ENCODE measurements at regions not wholly inside any gene's neighbourhood (a gene's known extent, or its start where the extent isn't known, plus 50 kb on each side); places are given as distances from the start of the nearest gene placed in this dataset.

DNA sequence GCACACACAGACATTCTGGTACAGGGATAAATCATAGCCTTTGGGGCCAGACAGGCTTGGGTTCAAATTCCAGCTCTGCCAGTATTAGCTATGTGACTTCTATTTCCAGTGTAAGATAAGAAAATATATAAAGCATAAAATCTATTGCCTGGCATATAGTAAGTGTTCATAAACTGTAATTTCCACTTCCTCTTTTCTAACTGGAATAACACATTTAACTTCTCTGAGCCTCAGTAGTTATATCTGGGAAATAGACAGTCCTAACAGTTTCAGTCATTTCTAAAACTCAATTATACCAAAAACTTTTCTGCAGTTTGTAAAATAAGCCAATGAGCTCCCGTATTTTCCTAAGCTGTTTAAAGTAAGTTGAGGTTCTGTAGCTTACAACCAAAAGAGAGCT, 351.4 kb downstream of the ZNF326 start:
- ATAC-seq (ENCODE audit: insufficient read depth, low read depth) (no peak), DNase-seq (no peak)
- no peaks in the 10 kb centered on the region for H4K20me1 ChIP-seq (ENCODE audit: insufficient read depth, low read length)
- no peak overlapping the region for H2AFZ ChIP-seq (ENCODE audit: low read depth, low read length)
- H3K27me3 ChIP-seq (ENCODE audit: insufficient read depth, low read length, poor library complexity), result no peaks in the 10 kb centered on the region
- peaks cover 10% of the 10 kb centered on the region for H3K9me3 ChIP-seq (ENCODE audit: insufficient read depth, low read length, severe bottlenecking)
- H3K36me3 ChIP-seq (ENCODE audit: insufficient read depth, low read length), result no peaks in the 10 kb centered on the region
- H3K9ac ChIP-seq (ENCODE audit: low read depth, low read length), result no peak overlapping the region
- TF ChIP-seq EZH2 (IDR thresholded peaks at IDR 0.05; ENCODE audit: borderline replicate concordance, low read depth, low read length, severe bottlenecking) (no peak), CTCF (IDR thresholded peaks at IDR 0.05; ENCODE audit: borderline replicate concordance, extremely low read depth, low read length, poor library complexity, severe bottlenecking) (no peak)
- peaks cover 29% of the 10 kb centered on the region for H3K4me1 ChIP-seq (ENCODE audit: insufficient read depth, low read length)
- H3K79me2 ChIP-seq (ENCODE audit: insufficient read depth, low read length), result no peaks in the 10 kb centered on the region
- no peak overlapping the region for H3K27ac ChIP-seq (ENCODE audit: low read length)
- H3K4me2 ChIP-seq (ENCODE audit: insufficient read depth, low read length), result no peak overlapping the region
- no peak overlapping the region for H3K4me3 ChIP-seq (ENCODE audit: low read depth in 1 of 2, low read length in 2 of 2)

DNA sequence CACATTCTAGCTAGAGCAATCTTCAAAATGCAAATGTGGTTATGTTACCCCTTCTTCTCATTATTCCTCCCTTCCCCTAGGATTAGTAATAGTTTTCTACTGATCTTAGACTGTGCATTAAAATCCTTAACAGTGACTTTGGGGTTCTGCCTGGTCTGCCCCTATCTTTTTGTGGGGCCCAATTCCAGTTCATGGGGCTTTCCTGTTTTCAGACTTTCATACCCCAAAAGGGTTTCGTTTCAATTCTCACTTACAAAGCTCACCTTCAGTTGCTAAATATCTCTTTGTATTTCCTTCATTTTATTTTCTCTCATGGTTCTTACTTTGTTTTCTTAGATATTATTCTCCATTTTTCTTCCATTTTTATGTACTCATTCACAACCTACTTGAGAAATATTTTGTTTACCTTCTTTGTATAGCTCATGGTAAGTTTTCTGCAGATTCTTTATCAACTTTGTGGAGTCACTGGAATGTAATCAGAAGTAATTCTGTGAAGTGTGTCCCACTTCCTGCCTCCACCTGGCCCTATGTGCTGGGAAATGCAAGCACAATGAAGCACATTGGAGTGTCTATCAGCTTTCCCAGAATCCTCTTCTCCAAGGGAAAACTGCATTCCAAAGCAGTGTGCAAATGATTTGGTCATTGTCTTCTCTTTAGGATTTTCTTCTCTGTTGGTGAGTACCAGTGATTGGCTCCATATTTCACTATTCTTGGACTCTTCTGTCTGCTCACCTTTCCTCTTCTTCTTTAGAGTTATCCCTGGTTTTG, 350.2 kb downstream of the ZNF326 start:
- peak overlapping the region; percentile 13; the same call in 1 of the 2 replicates for H3K27ac ChIP-seq (ENCODE audit: low read length)
- H3K27me3 ChIP-seq (ENCODE audit: insufficient read depth, low read length, poor library complexity), result no peaks in the 10 kb centered on the region
- H3K4me1 ChIP-seq (ENCODE audit: insufficient read depth, low read length), result peaks cover 41% of the 10 kb centered on the region
- no peak overlapping the region for H3K4me3 ChIP-seq (ENCODE audit: low read depth in 1 of 2, low read length in 2 of 2)
- H3K4me2 ChIP-seq (ENCODE audit: insufficient read depth, low read length), result no peak overlapping the region
- DNase-seq, result peak; percentile 27
- TF ChIP-seq CTCF (IDR thresholded peaks at IDR 0.05; ENCODE audit: borderline replicate concordance, extremely low read depth, low read length, poor library complexity, severe bottlenecking), result no peak
- H3K36me3 ChIP-seq (ENCODE audit: insufficient read depth, low read length), result no peaks in the 10 kb centered on the region
- ATAC-seq (ENCODE audit: insufficient read depth, low read depth), result 0 out of 3 replicates have a peak, but pooled peaks have one; percentile 31
- no peaks in the 10 kb centered on the region for H4K20me1 ChIP-seq (ENCODE audit: insufficient read depth, low read length)
- no peak overlapping the region for H2AFZ ChIP-seq (ENCODE audit: low read depth, low read length)
- H3K9ac ChIP-seq (ENCODE audit: low read depth, low read length), result no peak overlapping the region
- peaks cover 10% of the 10 kb centered on the region for H3K9me3 ChIP-seq (ENCODE audit: insufficient read depth, low read length, severe bottlenecking)
- no peaks in the 10 kb centered on the region for H3K79me2 ChIP-seq (ENCODE audit: insufficient read depth, low read length)

DNA sequence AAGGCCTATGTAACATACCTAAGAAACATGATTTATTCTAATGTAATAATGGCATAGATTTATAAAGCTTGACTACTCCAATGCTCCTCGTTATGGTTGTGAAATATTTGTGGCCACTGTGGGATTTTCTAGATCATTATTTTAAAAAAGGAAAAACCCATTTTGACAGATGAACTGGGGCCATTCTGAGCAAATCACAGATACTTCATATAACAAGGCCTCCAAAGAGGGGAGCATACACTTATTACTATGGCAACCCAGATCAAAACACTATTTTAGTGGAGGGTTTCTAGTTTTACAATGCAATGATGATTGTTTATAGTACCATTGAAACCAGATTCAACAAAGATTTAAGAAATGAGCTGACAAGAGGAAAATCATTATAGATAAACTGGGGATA, 346.6 kb downstream of the ZNF326 start:
- H3K27me3 ChIP-seq (ENCODE audit: insufficient read depth, low read length, poor library complexity), result no peaks in the 10 kb centered on the region
- ATAC-seq (ENCODE audit: insufficient read depth, low read depth), result no peak
- TF ChIP-seq CTCF (IDR thresholded peaks at IDR 0.05; ENCODE audit: borderline replicate concordance, extremely low read depth, low read length, poor library complexity, severe bottlenecking) (no peak), EZH2 (IDR thresholded peaks at IDR 0.05; ENCODE audit: borderline replicate concordance, low read depth, low read length, severe bottlenecking) (no peak)

More for the DNA sequence above, 346.6 kb downstream of the ZNF326 start:
- no peaks in the 10 kb centered on the region for H3K36me3 ChIP-seq (ENCODE audit: insufficient read depth, low read length)
- no peak overlapping the region for H3K9ac ChIP-seq (ENCODE audit: low read depth, low read length)
- DNase-seq, result no peak
- no peaks in the 10 kb centered on the region for H3K79me2 ChIP-seq (ENCODE audit: insufficient read depth, low read length)
- H3K4me1 ChIP-seq (ENCODE audit: insufficient read depth, low read length), result peaks cover 51% of the 10 kb centered on the region
- H3K4me3 ChIP-seq (ENCODE audit: low read depth in 1 of 2, low read length in 2 of 2), result no peak overlapping the region
- no peak overlapping the region for H3K4me2 ChIP-seq (ENCODE audit: insufficient read depth, low read length)
- H3K27ac ChIP-seq (ENCODE audit: low read length), result no peak overlapping the region
- no peaks in the 10 kb centered on the region for H3K9me3 ChIP-seq (ENCODE audit: insufficient read depth, low read length, severe bottlenecking)
- no peaks in the 10 kb centered on the region for H4K20me1 ChIP-seq (ENCODE audit: insufficient read depth, low read length)
- no peak overlapping the region for H2AFZ ChIP-seq (ENCODE audit: low read depth, low read length)

All from DND-41 (cell line).